Muscle of leg (tissue), 3 donors: ENCODE measurements at regions not wholly inside any gene's neighbourhood (a gene's known extent, or its start where the extent isn't known, plus 50 kb on each side); places are given as distances from the start of the nearest gene placed in this dataset.
"Not testable (repeated sequence)": the region's sequence is repeated elsewhere in the genome, so short reads cannot be mapped to it uniquely, and the experiment has no call there.

Experiments used
- DNase-seq: peaks from one replicate; pipeline ENCODE4 v3.0.0; 2013
- H3K27ac ChIP-seq: one replicate; pipeline ENCODE4 v1.5.1; 2013; ENCODE audit warnings: mild to moderate bottlenecking, low read length, control low read depth
- H3K27me3 ChIP-seq: one replicate; pipeline ENCODE4 v1.6.1; 2013; ENCODE audit warnings: low read length; ENCODE audit not compliant: control insufficient read depth, insufficient read depth
- H3K36me3 ChIP-seq: one replicate; pipeline ENCODE4 v1.6.1; 2013; ENCODE audit warnings: low read length; ENCODE audit not compliant: control insufficient read depth, insufficient read depth
- H3K4me1 ChIP-seq: one replicate; pipeline ENCODE4 v1.6.1; 2013; ENCODE audit warnings: low read length; ENCODE audit not compliant: control insufficient read depth, insufficient read depth
- H3K4me3 ChIP-seq: one replicate; pipeline ENCODE4 v1.5.1; 2013; ENCODE audit warnings: low read length, control low read depth
- H3K9me3 ChIP-seq: replicated peaks from 2 replicates; pipeline ENCODE4 v1.6.1; 2013; ENCODE audit warnings: low read depth, low read length; ENCODE audit not compliant: control insufficient read depth
- WGBS: methylation state at CpG from one replicate; pipeline ENCODE4 v1.1.5; 2013; ENCODE audit warnings: missing lambda C conversion rate; ENCODE audit not compliant: insufficient coverage; 5-methylcytosine and 5-hydroxymethylcytosine counted together

- Histone ChIP-seq H3K4me1 (no peaks in the 10 kb centered on the region), H3K27me3 (no peaks in the 10 kb centered on the region), H3K4me3 (no peak overlapping the region), H3K27ac (no peak overlapping the region), H3K9me3 (peaks cover 4% of the 10 kb centered on the region), H3K36me3 (no peaks in the 10 kb centered on the region)
- no CpG with 5 or more reads among the region's 3 CpGs for WGBS
- peak; percentile 1 for DNase-seq
These were observed 419.7 kb downstream of the CHSY3 start for GRCh38 chr5:130323804-130324454.

GRCh38 chr5:130321931-130322330 lies 417.7 kb downstream of the CHSY3 start:
- H3K9me3 ChIP-seq, result peaks cover 4% of the 10 kb centered on the region

GRCh38 chr5:130316971-130317680 lies 412.9 kb downstream of the CHSY3 start:
- DNase-seq, result no peak
- Histone ChIP-seq H3K9me3 (peaks cover 6% of the 10 kb centered on the region), H3K27me3 (no peaks in the 10 kb centered on the region), H3K4me1 (no peaks in the 10 kb centered on the region), H3K27ac (no peak overlapping the region), H3K36me3 (no peaks in the 10 kb centered on the region), H3K4me3 (no peak overlapping the region)
- 11% methylated on average over 1 of the region's 7 CpGs for WGBS

More at GRCh38 chr5:130321931-130322330, 417.7 kb downstream of the CHSY3 start:
- H3K4me3 ChIP-seq, result no peak overlapping the region
- H3K36me3 ChIP-seq, result no peaks in the 10 kb centered on the region
- H3K4me1 ChIP-seq, result no peaks in the 10 kb centered on the region
- no peaks in the 10 kb centered on the region for H3K27me3 ChIP-seq
- DNase-seq, result no peak
- H3K27ac ChIP-seq, result no peak overlapping the region

- DNase-seq, result no peak
- Histone ChIP-seq H3K27ac (no peak overlapping the region), H3K27me3 (no peaks in the 10 kb centered on the region), H3K4me3 (no peak overlapping the region), H3K36me3 (no peaks in the 10 kb centered on the region), H3K9me3 (no peaks in the 10 kb centered on the region), H3K4me1 (no peaks in the 10 kb centered on the region)
- no CpG with 5 or more reads among the region's 1 CpG for WGBS
These were observed 391.0 kb downstream of the CHSY3 start for GRCh38 chr5:130295235-130295634.

- WGBS, result no CpG with 5 or more reads among the region's 3 CpGs
- not testable (repeated sequence) for H3K27me3 ChIP-seq, H3K27ac ChIP-seq, DNase-seq, H3K9me3 ChIP-seq, H3K4me3 ChIP-seq, H3K36me3 ChIP-seq, H3K4me1 ChIP-seq
These were observed 390.5 kb downstream of the CHSY3 start for GRCh38 chr5:130294798-130295197.

GRCh38 chr5:130290219-130290618 lies 386.0 kb downstream of the CHSY3 start:
- H3K27me3 ChIP-seq, result no peaks in the 10 kb centered on the region
- H3K4me3 ChIP-seq, result no peak overlapping the region
- no peak overlapping the region for H3K27ac ChIP-seq
- no peaks in the 10 kb centered on the region for H3K9me3 ChIP-seq
- no peaks in the 10 kb centered on the region for H3K36me3 ChIP-seq
- peaks cover 4% of the 10 kb centered on the region for H3K4me1 ChIP-seq
- no CpG with 5 or more reads among the region's 2 CpGs for WGBS
- DNase-seq, result no peak

GRCh38 chr5:130289132-130290088 lies 385.1 kb downstream of the CHSY3 start:
- Histone ChIP-seq H3K4me1 (peaks cover 4% of the 10 kb centered on the region), H3K27me3 (no peaks in the 10 kb centered on the region), H3K36me3 (no peaks in the 10 kb centered on the region), H3K27ac (no peak overlapping the region), H3K4me3 (no peak overlapping the region), H3K9me3 (no peaks in the 10 kb centered on the region)
- DNase-seq, result peak; percentile 26
- no CpG with 5 or more reads among the region's 6 CpGs for WGBS

- no peak for DNase-seq
- Histone ChIP-seq H3K36me3 (no peaks in the 10 kb centered on the region), H3K4me1 (peaks cover 4% of the 10 kb centered on the region), H3K27ac (no peak overlapping the region), H3K27me3 (no peaks in the 10 kb centered on the region), H3K9me3 (no peaks in the 10 kb centered on the region), H3K4me3 (no peak overlapping the region)
These were observed 383.2 kb downstream of the CHSY3 start for GRCh38 chr5:130287438-130287837.

GRCh38 chr5:130286971-130287370 lies 382.7 kb downstream of the CHSY3 start:
- Histone ChIP-seq H3K36me3 (no peaks in the 10 kb centered on the region), H3K4me3 (no peak overlapping the region), H3K27me3 (no peaks in the 10 kb centered on the region), H3K9me3 (no peaks in the 10 kb centered on the region), H3K27ac (no peak overlapping the region), H3K4me1 (peaks cover 4% of the 10 kb centered on the region)
- no CpG with 5 or more reads among the region's 2 CpGs for WGBS
- peak; percentile 64 for DNase-seq

- WGBS, result 100% methylated on average over 1 of the region's 1 CpG
- H3K4me1 ChIP-seq, result peaks cover 2% of the 10 kb centered on the region
- no peak overlapping the region for H3K4me3 ChIP-seq
- no peaks in the 10 kb centered on the region for H3K9me3 ChIP-seq
- H3K27ac ChIP-seq, result no peak overlapping the region
- no peaks in the 10 kb centered on the region for H3K27me3 ChIP-seq
- H3K36me3 ChIP-seq, result no peaks in the 10 kb centered on the region
- DNase-seq, result peak; percentile 26
These were observed 377.8 kb downstream of the CHSY3 start for GRCh38 chr5:130282049-130282448.
